ENCODE measurements at regions not wholly inside any gene's neighbourhood (a gene's known extent, or its start where the extent isn't known, plus 50 kb on each side); places are given as distances from the start of the nearest gene placed in this dataset.

GRCh38 chr2:240191001-240191400 lies 50.5 kb upstream of the OTOS start:
- Histone ChIP-seq H3K79me2 (ENCODE audit: control insufficient read depth, insufficient read depth, low read length) (no peaks in the 10 kb centered on the region), H3K9me3 (replicated peaks; ENCODE audit: control insufficient read depth, insufficient read depth, low read length) (no peaks in the 10 kb centered on the region; the same call in 2 of the 3 replicates), H3K27ac (ENCODE audit: control insufficient read depth, insufficient read depth) (no peak overlapping the region), H3K36me3 (ENCODE audit: control insufficient read depth in 2 of 2, insufficient read depth in 2 of 2, low read length in 1 of 2) (no peaks in the 10 kb centered on the region), H3K4me2 (ENCODE audit: control insufficient read depth, insufficient read depth) (no peak overlapping the region), H4K20me1 (ENCODE audit: control insufficient read depth, insufficient read depth) (no peaks in the 10 kb centered on the region), H2AFZ (ENCODE audit: control insufficient read depth, low read depth, low read length) (no peak overlapping the region), H3K4me1 (ENCODE audit: control insufficient read depth, insufficient read depth, low read length) (no peaks in the 10 kb centered on the region), H3K4me3 (no peak overlapping the region), H3K27me3 (replicated peaks in 1 of 2; ENCODE audit: control insufficient read depth in 2 of 2, insufficient read depth in 2 of 2, low read length in 1 of 2) (peaks cover 0 to 1% of the 10 kb centered on the region in 2 experiments; a peak in 2 of 4 replicates), H3K9ac (ENCODE audit: control insufficient read depth, insufficient read depth, low read length) (no peak overlapping the region)
- WGBS (ENCODE audit: insufficient coverage, insufficient replicate concordance, low lambda C conversion rate, missing lambda C conversion rate), result 40% methylated on average over 15 of the region's 15 CpGs
- ChIA-PET CTCF (no interaction called here), RAD21 (ENCODE audit: unreplicated experiment) (no interaction called here), SMC1A (ENCODE audit: uncharacterized antibody, unreplicated experiment) (no interaction called here), POLR2A (no interaction called here)
- intact Hi-C loops (cut with micrococcal nuclease; ENCODE audit: unreplicated experiment), result no loop called here
- no TSS peak for BruUV-seq (replicated peaks)
- ATAC-seq (no peak), DNase-seq (ENCODE audit: low read depth, low spot score) (no peak), FAIRE-seq (no peak)
- TF ChIP-seq FOS (IDR thresholded peaks at IDR 0.05; ENCODE audit: borderline replicate concordance, extremely low read depth, insufficient read length) (no peak), SMARCA5 (IDR thresholded peaks at IDR 0.05) (no peak), NFYA (IDR thresholded peaks at IDR 0.05; ENCODE audit: borderline replicate concordance, low read depth, low read length) (no peak), CBX5 (IDR thresholded peaks at IDR 0.05; ENCODE audit: low read depth) (no peak), HDAC2 (IDR thresholded peaks at IDR 0.05) (no peak), ZBED1 (IDR thresholded peaks at IDR 0.05; ENCODE audit: borderline replicate concordance) (no peak), PAX5 (IDR thresholded peaks at IDR 0.05; ENCODE audit: borderline replicate concordance, low read depth, low read length) (no peak), HDGF (IDR thresholded peaks at IDR 0.05) (no peak), SUPT20H (IDR thresholded peaks at IDR 0.05; ENCODE audit: borderline replicate concordance, control insufficient read depth, low read depth, low read length) (no peak), SP1 (IDR thresholded peaks at IDR 0.05; ENCODE audit: low read depth, low read length) (no peak), MAX (IDR thresholded peaks at IDR 0.05; ENCODE audit: low read depth, low read length) (no peak), RUNX3 (IDR thresholded peaks at IDR 0.05; ENCODE audit: low read length) (no peak), SREBF1 (IDR thresholded peaks at IDR 0.05; ENCODE audit: low read length) (no peak), MYB (IDR thresholded peaks at IDR 0.05; ENCODE audit: borderline replicate concordance, low read depth, low read length) (no peak), ZBTB33 (IDR thresholded peaks at IDR 0.05) (no peak), SMAD5 (IDR thresholded peaks at IDR 0.05; ENCODE audit: low read depth) (no peak)
- in situ Hi-C loops (cut with MboI), result no loop called here

Data from GM12878 (cell line).